GM12892 (cell line): ENCODE measurements at regions not wholly inside any gene's neighbourhood (a gene's known extent, or its start where the extent isn't known, plus 50 kb on each side); places are given as distances from the start of the nearest gene placed in this dataset.

Experiments used
- POLR2A ChIP-seq: IDR thresholded peaks from 2 replicates; pipeline ENCODE4 v1.6.1; 2011; ENCODE audit warnings: low read depth, low read length, control low read depth
- POLR2AphosphoS5 ChIP-seq: IDR thresholded peaks from 2 replicates; pipeline ENCODE4 v1.6.1; 2011; ENCODE audit warnings: low read depth, low read length, control low read depth

DNA sequence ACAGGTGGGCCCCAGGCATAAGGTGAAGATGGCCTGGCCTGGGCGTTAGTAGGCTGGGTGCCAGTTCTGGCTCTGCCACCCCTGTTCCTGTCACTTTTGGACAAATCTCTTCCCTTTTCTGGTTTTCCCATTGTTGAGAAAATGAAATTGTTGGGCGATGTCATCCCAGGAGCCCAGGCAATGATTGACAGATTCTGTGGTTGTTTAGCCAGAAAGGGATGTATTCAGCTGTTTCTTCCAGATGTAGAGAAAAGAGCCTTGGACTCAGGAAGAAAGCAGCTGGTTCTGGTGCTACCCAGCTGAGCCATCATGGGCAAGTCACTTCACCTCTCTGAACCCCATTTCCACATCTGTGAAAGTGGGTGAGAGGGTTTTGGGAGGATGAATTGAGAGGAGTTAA lies 60.1 kb upstream of the MRTFB start:
- TF ChIP-seq POLR2A (no peak), POLR2AphosphoS5 (no peak)
